ENCODE measurements at regions not wholly inside any gene's neighbourhood (a gene's known extent, or its start where the extent isn't known, plus 50 kb on each side); places are given as distances from the start of the nearest gene placed in this dataset.

DNA sequence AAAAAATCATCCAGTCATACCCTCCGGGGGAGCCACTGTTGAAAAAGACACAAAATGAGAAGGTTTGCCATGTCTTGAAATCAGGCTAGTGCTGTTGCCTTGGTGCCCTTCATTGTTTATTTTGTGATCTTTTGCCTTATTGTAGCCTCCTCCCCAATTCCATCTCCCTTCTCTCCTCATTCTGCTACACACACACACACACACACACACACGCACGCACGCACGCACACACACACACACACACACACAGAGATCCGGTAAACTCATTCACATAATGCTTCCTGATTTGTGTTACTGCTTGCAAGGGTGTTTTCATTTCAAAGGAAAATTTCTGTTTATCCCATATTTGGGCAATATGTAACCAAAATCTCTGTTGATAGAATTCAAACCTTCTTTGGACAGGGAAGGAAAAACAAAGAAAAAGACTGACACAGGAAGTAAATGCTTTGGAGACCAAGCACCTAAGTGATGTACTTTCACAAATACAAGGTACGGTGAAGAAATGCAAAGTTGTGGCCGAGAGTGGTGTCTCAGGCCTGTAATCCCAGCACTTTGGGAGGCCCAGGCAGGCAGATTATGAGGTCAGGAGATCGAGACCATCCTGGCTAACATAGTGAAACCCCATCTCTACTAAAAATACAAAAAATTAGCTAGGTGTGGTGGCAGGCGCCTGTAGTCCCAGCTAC is 141.1 kb upstream of the CDK13 start (continued):
- TF ChIP-seq, protein P1, sequence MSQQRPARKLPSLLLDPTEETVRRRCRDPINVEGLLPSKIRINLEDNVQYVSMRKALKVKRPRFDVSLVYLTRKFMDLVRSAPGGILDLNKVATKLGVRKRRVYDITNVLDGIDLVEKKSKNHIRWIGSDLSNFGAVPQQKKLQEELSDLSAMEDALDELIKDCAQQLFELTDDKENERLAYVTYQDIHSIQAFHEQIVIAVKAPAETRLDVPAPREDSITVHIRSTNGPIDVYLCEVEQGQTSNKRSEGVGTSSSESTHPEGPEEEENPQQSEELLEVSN (IDR thresholded peaks at IDR 0.05; ENCODE audit: borderline replicate concordance, low read depth): no peak

DNA sequence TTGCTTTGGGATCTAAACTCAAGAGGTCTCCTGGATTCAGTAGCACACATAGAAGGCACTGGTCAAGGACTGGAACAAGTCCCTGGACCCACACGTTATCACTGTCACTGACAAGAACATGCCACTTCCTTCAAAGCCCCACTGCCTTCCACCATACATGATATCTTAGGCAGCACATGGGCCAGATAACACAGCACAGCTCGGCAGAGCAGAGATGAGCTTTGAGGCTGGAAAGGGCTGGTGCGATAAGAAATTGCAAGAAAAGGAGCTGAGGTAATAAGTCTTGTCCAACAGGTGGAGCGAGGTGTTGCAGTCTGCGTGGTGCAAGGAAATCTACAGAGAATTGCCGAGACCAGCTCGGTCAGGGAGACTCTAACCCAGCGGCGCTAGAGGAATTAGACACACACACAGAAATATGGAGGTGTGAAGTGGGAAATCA is 139.8 kb upstream of the CDK13 start:
- ChIA-PET CTCF (no interaction called here), POLR2A (no interaction called here)
- DNase-seq (ENCODE audit: low read depth in 1 of 2, low spot score in 1 of 2) (peak in 1 of 2 experiments; percentile 11), FAIRE-seq (no peak), ATAC-seq (peak; percentile 62 to 67; a peak in 4 of 6 replicates)
- Histone ChIP-seq H3K4me1 (peaks cover 8% of the 10 kb centered on the region; the same call in 2 of the 3 replicates), H3K27ac (no peak overlapping the region), H3K4me2 (no peak overlapping the region), H3K9me3 (no peaks in the 10 kb centered on the region), H3K4me3 (no peak overlapping the region)
- 69% methylated on average over 9 of the region's 9 CpGs for WGBS (ENCODE audit: missing lambda C conversion rate)
- no peak for TF ChIP-seq SREBF2 (IDR thresholded peaks at IDR 0.05)

DNA sequence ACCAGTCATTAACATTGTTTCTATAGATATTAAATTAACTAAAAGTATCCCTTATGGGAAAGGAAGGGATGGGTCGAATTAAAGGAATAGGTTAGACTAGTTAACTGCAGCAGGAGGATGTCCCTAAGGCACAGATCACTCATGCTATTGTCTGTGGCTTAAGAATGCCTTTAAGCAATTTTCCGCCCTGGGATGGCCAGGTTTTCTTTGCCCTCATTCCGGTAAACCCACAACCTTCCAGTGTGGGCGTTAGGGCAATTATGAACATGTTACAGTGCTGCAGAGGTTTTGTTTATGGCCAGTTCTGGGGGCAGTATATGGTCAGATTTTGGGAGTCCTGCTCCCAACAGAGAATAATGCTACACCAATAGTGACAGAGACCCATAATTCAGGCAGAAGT is 139.3 kb upstream of the CDK13 start:
- POLR2A ChIA-PET: no interaction called here
- FAIRE-seq: no peak
- TF ChIP-seq, protein P2, sequence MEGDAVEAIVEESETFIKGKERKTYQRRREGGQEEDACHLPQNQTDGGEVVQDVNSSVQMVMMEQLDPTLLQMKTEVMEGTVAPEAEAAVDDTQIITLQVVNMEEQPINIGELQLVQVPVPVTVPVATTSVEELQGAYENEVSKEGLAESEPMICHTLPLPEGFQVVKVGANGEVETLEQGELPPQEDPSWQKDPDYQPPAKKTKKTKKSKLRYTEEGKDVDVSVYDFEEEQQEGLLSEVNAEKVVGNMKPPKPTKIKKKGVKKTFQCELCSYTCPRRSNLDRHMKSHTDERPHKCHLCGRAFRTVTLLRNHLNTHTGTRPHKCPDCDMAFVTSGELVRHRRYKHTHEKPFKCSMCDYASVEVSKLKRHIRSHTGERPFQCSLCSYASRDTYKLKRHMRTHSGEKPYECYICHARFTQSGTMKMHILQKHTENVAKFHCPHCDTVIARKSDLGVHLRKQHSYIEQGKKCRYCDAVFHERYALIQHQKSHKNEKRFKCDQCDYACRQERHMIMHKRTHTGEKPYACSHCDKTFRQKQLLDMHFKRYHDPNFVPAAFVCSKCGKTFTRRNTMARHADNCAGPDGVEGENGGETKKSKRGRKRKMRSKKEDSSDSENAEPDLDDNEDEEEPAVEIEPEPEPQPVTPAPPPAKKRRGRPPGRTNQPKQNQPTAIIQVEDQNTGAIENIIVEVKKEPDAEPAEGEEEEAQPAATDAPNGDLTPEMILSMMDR (IDR thresholded peaks at IDR 0.05): no peak
- TF ChIP-seq CHD2 (IDR thresholded peaks at IDR 0.05; ENCODE audit: low read length, partially characterized antibody): no peak
- TF ChIP-seq JUN (IDR thresholded peaks at IDR 0.05): no peak
- TF ChIP-seq, protein P3, sequence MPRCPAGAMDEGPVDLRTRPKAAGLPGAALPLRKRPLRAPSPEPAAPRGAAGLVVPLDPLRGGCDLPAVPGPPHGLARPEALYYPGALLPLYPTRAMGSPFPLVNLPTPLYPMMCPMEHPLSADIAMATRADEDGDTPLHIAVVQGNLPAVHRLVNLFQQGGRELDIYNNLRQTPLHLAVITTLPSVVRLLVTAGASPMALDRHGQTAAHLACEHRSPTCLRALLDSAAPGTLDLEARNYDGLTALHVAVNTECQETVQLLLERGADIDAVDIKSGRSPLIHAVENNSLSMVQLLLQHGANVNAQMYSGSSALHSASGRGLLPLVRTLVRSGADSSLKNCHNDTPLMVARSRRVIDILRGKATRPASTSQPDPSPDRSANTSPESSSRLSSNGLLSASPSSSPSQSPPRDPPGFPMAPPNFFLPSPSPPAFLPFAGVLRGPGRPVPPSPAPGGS (IDR thresholded peaks at IDR 0.05): no peak
- TF ChIP-seq TP53 (CRISPR knock-in tag; IDR thresholded peaks at IDR 0.05): no peak
- TF ChIP-seq, protein P4, sequence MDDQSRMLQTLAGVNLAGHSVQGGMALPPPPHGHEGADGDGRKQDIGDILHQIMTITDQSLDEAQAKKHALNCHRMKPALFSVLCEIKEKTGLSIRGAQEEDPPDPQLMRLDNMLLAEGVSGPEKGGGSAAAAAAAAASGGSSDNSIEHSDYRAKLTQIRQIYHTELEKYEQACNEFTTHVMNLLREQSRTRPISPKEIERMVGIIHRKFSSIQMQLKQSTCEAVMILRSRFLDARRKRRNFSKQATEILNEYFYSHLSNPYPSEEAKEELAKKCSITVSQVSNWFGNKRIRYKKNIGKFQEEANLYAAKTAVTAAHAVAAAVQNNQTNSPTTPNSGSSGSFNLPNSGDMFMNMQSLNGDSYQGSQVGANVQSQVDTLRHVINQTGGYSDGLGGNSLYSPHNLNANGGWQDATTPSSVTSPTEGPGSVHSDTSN (IDR thresholded peaks at IDR 0.05): no peak
- TF ChIP-seq KDM5A (IDR thresholded peaks at IDR 0.05): no peak
- TF ChIP-seq, protein P5, sequence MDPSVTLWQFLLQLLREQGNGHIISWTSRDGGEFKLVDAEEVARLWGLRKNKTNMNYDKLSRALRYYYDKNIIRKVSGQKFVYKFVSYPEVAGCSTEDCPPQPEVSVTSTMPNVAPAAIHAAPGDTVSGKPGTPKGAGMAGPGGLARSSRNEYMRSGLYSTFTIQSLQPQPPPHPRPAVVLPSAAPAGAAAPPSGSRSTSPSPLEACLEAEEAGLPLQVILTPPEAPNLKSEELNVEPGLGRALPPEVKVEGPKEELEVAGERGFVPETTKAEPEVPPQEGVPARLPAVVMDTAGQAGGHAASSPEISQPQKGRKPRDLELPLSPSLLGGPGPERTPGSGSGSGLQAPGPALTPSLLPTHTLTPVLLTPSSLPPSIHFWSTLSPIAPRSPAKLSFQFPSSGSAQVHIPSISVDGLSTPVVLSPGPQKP (IDR thresholded peaks at IDR 0.05; ENCODE audit: low read depth, low read length): no peak
- 0 out of 6 replicates have a peak, but pooled peaks of 1 of the 2 experiments have one; percentile 19 for ATAC-seq
- peaks cover 8% of the 10 kb centered on the region; the same call in 2 of the 3 replicates for H3K4me1 ChIP-seq
- no peak overlapping the region for H3K27ac ChIP-seq
- no peak overlapping the region for H3K4me3 ChIP-seq
- no peaks in the 10 kb centered on the region for H3K9me3 ChIP-seq
- no peak for DNase-seq (ENCODE audit: low read depth in 1 of 2, low spot score in 1 of 2)
- CTCF ChIA-PET: no interaction called here
- WGBS (ENCODE audit: missing lambda C conversion rate): 51% methylated on average over 4 of the region's 4 CpGs
- H3K4me2 ChIP-seq: peak overlapping the region; percentile 16; the same call in 1 of the 3 replicates

DNA sequence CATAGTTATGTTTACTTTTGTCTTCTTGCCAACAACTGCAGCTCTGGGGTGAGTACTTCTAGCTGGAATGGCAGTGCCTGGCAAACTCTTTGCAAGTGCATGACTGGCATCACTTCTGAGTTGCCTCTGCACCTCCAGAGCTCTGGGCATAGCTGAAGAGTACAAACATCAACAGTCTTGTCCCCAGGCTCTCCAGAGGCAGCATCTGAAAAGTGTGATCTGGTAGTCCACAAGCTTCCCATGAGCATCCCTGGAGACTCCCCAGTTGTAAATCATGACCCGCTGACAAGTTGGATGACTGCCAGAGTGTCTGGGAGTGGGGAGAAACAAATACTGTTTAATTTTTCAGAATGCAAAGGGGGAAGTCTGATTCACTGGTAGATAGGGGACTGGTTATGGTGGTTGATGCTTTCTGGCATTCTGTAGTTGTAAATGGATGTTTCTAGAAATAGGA is 138.9 kb upstream of the CDK13 start:
- no peak overlapping the region for H3K27ac ChIP-seq
- H3K4me2 ChIP-seq: peak overlapping the region; percentile 16; the same call in 1 of the 3 replicates
- no peak overlapping the region for H3K4me3 ChIP-seq
- ChIA-PET CTCF (no interaction called here), POLR2A (no interaction called here)
- no peak for FAIRE-seq
- 13% methylated on average over 1 of the region's 1 CpG for WGBS (ENCODE audit: missing lambda C conversion rate)
- peak; percentile 57 to 66; a peak in 4 of 6 replicates for ATAC-seq
- H3K4me1 ChIP-seq: peaks cover 8% of the 10 kb centered on the region; the same call in 2 of the 3 replicates
- H3K9me3 ChIP-seq: no peaks in the 10 kb centered on the region
- peak in 1 of 2 experiments; percentile 35 for DNase-seq (ENCODE audit: low read depth in 1 of 2, low spot score in 1 of 2)
- TF ChIP-seq EHF (CRISPR knock-in tag; IDR thresholded peaks at IDR 0.05): no peak
- no peak for TF ChIP-seq KDM1A (IDR thresholded peaks at IDR 0.05; ENCODE audit: low read depth)
- TF ChIP-seq NFE2L2 (conservative IDR thresholded peaks at IDR 0.05; ENCODE audit: low read length): no peak
- no peak for TF ChIP-seq HOXA7 (CRISPR knock-in tag; IDR thresholded peaks at IDR 0.05)
- no peak for TF ChIP-seq NR3C1 (IDR thresholded peaks at IDR 0.05)
- no peak for TF ChIP-seq ZFP36 (IDR thresholded peaks at IDR 0.05; ENCODE audit: borderline replicate concordance, partially characterized antibody)
- no peak for TF ChIP-seq ZC3H11A (IDR thresholded peaks at IDR 0.05)
- no peak for TF ChIP-seq CBX2 (IDR thresholded peaks at IDR 0.05; ENCODE audit: borderline replicate concordance, low read depth)
- TF ChIP-seq GATA3 (IDR thresholded peaks at IDR 0.05; ENCODE audit: borderline replicate concordance): no peak
- no peak for TF ChIP-seq RFX5 (IDR thresholded peaks at IDR 0.05)
- TF ChIP-seq MYC (IDR thresholded peaks at IDR 0.05; ENCODE audit: borderline replicate concordance, low read length): no peak
- TF ChIP-seq, protein P6, sequence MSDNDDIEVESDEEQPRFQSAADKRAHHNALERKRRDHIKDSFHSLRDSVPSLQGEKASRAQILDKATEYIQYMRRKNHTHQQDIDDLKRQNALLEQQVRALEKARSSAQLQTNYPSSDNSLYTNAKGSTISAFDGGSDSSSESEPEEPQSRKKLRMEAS (IDR thresholded peaks at IDR 0.05): no peak
- TF ChIP-seq, protein P7, sequence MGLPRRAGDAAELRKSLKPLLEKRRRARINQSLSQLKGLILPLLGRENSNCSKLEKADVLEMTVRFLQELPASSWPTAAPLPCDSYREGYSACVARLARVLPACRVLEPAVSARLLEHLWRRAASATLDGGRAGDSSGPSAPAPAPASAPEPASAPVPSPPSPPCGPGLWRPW (IDR thresholded peaks at IDR 0.05): no peak
- TF ChIP-seq, protein P5 (IDR thresholded peaks at IDR 0.05; ENCODE audit: low read depth, low read length): no peak
